Keratinocyte (primary cell): ENCODE measurements at regions not wholly inside any gene's neighbourhood (a gene's known extent, or its start where the extent isn't known, plus 50 kb on each side); places are given as distances from the start of the nearest gene placed in this dataset.

Experiments
- CTCF ChIP-seq, 3 experiments: IDR thresholded peaks in 1 of 3; conservative IDR thresholded peaks in 1 of 3; optimal IDR thresholded peaks in 1 of 3; 2 replicates in 2 of 3; 3 replicates in 1 of 3; pipeline versions ENCODE3 to v1.5.1; 2011; ENCODE audit warnings: low read length in 3 of 3, mild to moderate bottlenecking in 3 of 3, moderate library complexity in 2 of 3, control low read depth in 1 of 3, inconsistent platforms in 1 of 3; ENCODE audit not compliant: insufficient read depth in 2 of 3; ENCODE audit errors: extremely low read depth in 1 of 3
- EZH2 ChIP-seq: IDR thresholded peaks from one replicate; pipeline ENCODE4 v1.6.1; 2012; ENCODE audit warnings: inconsistent platforms, mild to moderate bottlenecking, low read length, moderate library complexity

DNA sequence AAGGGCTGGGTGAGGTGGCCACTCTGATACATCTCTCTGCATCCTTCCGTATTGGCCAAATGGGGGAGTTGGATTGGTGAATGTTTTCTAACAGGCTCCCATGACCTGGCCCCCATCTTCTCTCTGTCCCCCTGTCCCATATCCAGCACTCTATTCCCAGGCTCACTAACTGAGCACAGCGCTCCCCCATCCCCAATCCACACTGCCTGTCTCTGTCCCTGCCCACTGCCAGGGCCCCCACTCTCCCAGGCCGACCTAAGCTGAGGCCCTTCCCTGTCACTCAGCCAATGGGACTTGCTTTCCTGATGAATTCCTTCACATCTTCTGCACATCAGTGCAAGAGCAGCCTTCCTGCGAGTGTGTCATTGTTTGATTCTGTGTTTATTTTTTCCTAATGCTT lies 216.8 kb upstream of the MYT1L start:
- TF ChIP-seq CTCF (optimal IDR thresholded peaks at IDR 0.05 in 1 of 3, IDR thresholded peaks at IDR 0.05 in 1 of 3, conservative IDR thresholded peaks at IDR 0.05 in 1 of 3; ENCODE audit: extremely low read depth in 1 of 3, insufficient read depth in 2 of 3, low read length in 3 of 3) (no peak), EZH2 (no peak)
